ENCODE measurements at regions not wholly inside any gene's neighbourhood (a gene's known extent, or its start where the extent isn't known, plus 50 kb on each side); places are given as distances from the start of the nearest gene placed in this dataset.

DNA sequence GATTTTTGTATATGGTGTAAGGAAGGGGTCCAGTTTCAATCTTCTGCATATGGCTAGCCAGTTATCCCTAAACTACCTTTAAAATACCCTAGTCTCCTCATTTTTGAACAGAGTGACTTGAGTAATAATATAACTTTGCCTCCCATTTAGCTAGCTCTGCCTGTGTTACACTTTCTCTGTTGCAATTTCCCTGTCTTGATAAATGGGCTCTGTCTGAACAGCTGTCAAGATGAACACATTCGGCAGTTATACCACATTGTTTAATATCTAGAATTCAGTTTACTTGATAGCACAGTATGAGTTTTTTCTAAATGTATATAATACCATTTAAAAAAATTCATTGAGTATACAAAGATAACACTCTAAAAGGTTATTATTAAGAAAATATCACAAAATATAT, 562.9 kb upstream of the FTMT start:
- H3K4me3 ChIP-seq (ENCODE audit: low read depth, low read length): no peak overlapping the region
- no peak for DNase-seq (ENCODE audit: low read depth, low spot score)
- in situ Hi-C loops (cut with HindIII; ENCODE audit: low sequenced_read_pairs): no loop called here
- TF ChIP-seq, protein P1, sequence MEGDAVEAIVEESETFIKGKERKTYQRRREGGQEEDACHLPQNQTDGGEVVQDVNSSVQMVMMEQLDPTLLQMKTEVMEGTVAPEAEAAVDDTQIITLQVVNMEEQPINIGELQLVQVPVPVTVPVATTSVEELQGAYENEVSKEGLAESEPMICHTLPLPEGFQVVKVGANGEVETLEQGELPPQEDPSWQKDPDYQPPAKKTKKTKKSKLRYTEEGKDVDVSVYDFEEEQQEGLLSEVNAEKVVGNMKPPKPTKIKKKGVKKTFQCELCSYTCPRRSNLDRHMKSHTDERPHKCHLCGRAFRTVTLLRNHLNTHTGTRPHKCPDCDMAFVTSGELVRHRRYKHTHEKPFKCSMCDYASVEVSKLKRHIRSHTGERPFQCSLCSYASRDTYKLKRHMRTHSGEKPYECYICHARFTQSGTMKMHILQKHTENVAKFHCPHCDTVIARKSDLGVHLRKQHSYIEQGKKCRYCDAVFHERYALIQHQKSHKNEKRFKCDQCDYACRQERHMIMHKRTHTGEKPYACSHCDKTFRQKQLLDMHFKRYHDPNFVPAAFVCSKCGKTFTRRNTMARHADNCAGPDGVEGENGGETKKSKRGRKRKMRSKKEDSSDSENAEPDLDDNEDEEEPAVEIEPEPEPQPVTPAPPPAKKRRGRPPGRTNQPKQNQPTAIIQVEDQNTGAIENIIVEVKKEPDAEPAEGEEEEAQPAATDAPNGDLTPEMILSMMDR (IDR thresholded peaks at IDR 0.05; ENCODE audit: low read depth, low read length): no peak

DNA sequence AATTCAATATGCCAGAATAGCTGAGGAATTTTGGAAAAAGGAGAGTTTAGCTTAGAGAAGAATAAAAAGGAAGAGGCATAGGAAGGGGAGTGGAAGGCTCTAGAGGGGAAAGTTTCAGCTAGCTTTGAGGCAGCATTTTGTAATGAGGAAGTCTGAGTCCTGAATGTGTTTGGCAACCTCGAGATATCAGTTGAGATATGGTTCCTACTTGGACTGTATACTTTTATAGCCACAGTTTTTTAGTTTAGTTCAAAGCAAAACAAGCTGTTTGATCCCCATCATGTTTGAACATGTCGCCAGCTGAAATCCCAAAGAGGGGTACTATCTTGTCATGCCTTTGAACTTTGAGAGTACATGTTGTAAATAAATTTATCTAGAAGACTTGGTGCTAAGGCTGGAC, 559.0 kb upstream of the FTMT start:
- TF ChIP-seq, protein P1 (IDR thresholded peaks at IDR 0.05; ENCODE audit: low read depth, low read length): no peak
- no peak for DNase-seq (ENCODE audit: low read depth, low spot score)
- no peak overlapping the region for H3K4me3 ChIP-seq (ENCODE audit: low read depth, low read length)
- in situ Hi-C loops (cut with HindIII; ENCODE audit: low sequenced_read_pairs): no loop called here

DNA sequence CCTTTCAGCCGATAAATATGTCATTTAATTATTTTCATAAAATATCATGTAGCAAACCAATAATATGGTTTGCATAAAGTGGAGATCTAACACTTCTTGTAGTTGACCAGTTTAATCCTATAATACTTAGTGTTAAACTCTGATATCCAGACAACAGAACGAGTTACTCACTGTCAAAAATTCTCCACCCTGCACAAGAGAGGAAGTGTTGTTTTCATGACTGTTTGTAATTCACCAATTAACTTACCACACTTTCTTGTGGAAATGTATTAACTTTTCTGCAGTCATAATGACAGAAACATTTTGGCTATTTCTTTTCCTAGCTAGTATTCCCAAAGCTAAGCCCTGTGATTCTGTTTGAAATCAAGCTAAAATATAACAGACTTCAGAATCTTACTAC, 555.3 kb upstream of the FTMT start:
- TF ChIP-seq, protein P1 (IDR thresholded peaks at IDR 0.05; ENCODE audit: low read depth, low read length): no peak
- no peak for DNase-seq (ENCODE audit: low read depth, low spot score)
- in situ Hi-C loops (cut with HindIII; ENCODE audit: low sequenced_read_pairs): no loop called here
- H3K4me3 ChIP-seq (ENCODE audit: low read depth, low read length): no peak overlapping the region

DNA sequence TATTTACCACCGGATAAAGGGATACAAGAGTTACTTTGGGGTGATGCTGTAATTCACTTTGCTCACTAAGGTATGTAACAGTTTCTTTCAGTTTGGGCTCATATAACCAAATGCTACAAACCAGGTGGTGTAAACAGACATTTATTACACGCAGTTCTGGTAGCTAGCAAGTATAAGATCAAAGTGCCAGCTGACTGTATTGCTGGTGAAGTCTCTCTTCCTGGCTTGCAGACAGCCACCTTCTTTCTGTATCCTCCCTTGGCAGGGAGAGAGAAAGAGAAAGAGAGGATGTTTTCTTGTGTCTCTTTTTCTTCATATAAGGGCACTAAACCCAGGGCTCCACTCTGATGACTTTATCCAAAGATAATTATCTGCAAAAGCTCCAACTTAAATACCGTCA, 552.5 kb upstream of the FTMT start:
- H3K4me3 ChIP-seq (ENCODE audit: low read depth, low read length): no peak overlapping the region
- no peak for DNase-seq (ENCODE audit: low read depth, low spot score)
- TF ChIP-seq, protein P1 (IDR thresholded peaks at IDR 0.05; ENCODE audit: low read depth, low read length): no peak
- in situ Hi-C loops (cut with HindIII; ENCODE audit: low sequenced_read_pairs): no loop called here

DNA sequence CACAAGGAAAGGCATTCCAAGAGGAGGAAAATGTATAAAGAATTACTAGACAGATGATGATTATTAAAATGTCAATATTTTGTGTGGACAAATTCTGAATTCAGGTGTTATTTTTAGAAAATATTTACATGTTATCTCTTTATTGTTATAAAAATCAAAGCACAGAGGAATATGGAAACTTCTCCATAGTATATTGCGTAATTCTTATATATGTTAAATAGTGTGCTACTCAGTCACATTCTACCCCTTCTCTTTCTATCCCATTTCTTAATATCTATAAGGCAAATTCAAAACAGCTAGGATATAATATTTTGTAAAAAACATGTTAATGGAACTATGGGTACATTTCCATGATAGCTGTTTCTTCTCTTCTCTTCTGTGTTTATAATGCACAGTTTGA, 546.8 kb upstream of the FTMT start:
- H3K4me3 ChIP-seq (ENCODE audit: low read depth, low read length): no peak overlapping the region
- TF ChIP-seq, protein P1 (IDR thresholded peaks at IDR 0.05; ENCODE audit: low read depth, low read length): no peak
- no peak for DNase-seq (ENCODE audit: low read depth, low spot score)
- in situ Hi-C loops (cut with HindIII; ENCODE audit: low sequenced_read_pairs): no loop called here

DNA sequence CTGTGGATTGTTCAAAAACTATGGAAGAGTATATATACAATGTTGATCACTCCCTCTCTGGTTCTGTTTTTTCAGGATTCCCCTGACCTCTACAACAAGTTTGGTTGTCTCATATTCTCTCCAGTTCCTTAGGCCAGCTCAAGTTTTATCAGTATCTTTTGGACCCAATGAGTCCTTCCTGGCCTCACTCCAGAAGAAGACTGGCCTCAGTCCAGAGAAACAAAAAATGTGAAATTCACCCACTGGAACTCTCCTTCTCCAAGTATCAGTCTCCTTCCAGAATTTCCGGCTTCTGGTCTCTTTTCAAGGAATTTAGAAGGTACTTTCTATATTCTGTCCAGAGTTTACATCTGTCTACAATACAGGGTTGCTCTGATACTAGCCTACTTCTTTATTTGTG, 537.8 kb upstream of the FTMT start:
- in situ Hi-C loops (cut with HindIII; ENCODE audit: low sequenced_read_pairs): no loop called here
- no peak for DNase-seq (ENCODE audit: low read depth, low spot score)
- no peak overlapping the region for H3K4me3 ChIP-seq (ENCODE audit: low read depth, low read length)
- TF ChIP-seq, protein P1 (IDR thresholded peaks at IDR 0.05; ENCODE audit: low read depth, low read length): no peak

DNA sequence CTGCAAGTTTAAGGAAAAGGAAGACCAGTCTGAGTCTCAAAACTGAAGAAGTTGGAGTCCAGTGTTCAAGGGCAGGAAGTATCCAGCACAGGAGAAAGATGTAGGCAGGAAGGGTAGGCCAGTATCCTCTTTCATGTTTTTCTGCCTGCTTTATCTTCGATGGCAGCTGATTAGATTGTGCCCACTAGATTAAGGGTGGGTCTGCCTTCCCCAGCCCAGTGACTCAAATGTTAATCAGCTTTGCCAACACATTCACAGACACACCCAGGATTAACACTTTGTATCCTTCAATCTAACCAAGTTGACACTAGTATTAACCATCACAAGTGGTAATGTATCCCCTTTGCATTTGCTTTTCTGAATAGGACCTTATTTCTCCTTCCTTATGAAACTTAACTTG, 535.9 kb upstream of the FTMT start:
- in situ Hi-C loops (cut with HindIII; ENCODE audit: low sequenced_read_pairs): no loop called here
- TF ChIP-seq, protein P1 (IDR thresholded peaks at IDR 0.05; ENCODE audit: low read depth, low read length): no peak
- H3K4me3 ChIP-seq (ENCODE audit: low read depth, low read length): no peak overlapping the region
- no peak for DNase-seq (ENCODE audit: low read depth, low spot score)

Data from astrocyte of the spinal cord (primary cell).